Endodermal cell (in vitro differentiated cells): ENCODE measurements at regions not wholly inside any gene's neighbourhood (a gene's known extent, or its start where the extent isn't known, plus 50 kb on each side); places are given as distances from the start of the nearest gene placed in this dataset.

Experiments
- DNase-seq: peaks from one replicate; pipeline ENCODE4 v3.0.0-alpha.2; 2017
- H3K27ac ChIP-seq: 2 replicates; pipeline ENCODE4 v1.5.1; 2013; ENCODE audit warnings: mild to moderate bottlenecking, low read depth, low read length, moderate library complexity
- H3K27me3 ChIP-seq: 2 replicates; pipeline ENCODE4 v1.6.1; 2013; ENCODE audit warnings: mild to moderate bottlenecking, low read length, moderate library complexity; ENCODE audit not compliant: insufficient read depth, control insufficient read depth, poor library complexity, severe bottlenecking
- H3K36me3 ChIP-seq: 2 replicates; pipeline ENCODE4 v1.7.0; 2013; ENCODE audit warnings: mild to moderate bottlenecking, low read length, moderate library complexity; ENCODE audit not compliant: control insufficient read depth, insufficient read depth
- H3K4me1 ChIP-seq: one replicate; pipeline ENCODE4 v1.7.0; 2013; ENCODE audit warnings: low read length; ENCODE audit not compliant: control insufficient read depth, insufficient read depth
- H3K4me3 ChIP-seq: 2 replicates; pipeline ENCODE4 v1.5.1; 2013; ENCODE audit warnings: mild to moderate bottlenecking, low read length, moderate library complexity
- H3K9ac ChIP-seq: 2 replicates; pipeline ENCODE4 v1.6.1; 2013; ENCODE audit warnings: mild to moderate bottlenecking, low read length, moderate library complexity; ENCODE audit not compliant: poor library complexity, severe bottlenecking; ENCODE audit errors: extremely low read depth
- H3K9me3 ChIP-seq: 2 replicates; pipeline ENCODE4 v1.6.1; 2013; ENCODE audit warnings: mild to moderate bottlenecking, low read length, moderate library complexity; ENCODE audit not compliant: control insufficient read depth
- H3K27ac Mint-ChIP-seq: 2 replicates; pipeline ENCODE4 v1.8.0; 2020; ENCODE audit warnings: mixed read lengths
- H3K27me3 Mint-ChIP-seq: 2 replicates; pipeline ENCODE4 v1.8.0; 2021; ENCODE audit warnings: mild to moderate bottlenecking, mixed read lengths; ENCODE audit not compliant: insufficient read depth
- H3K36me3 Mint-ChIP-seq: 2 replicates; pipeline ENCODE4 v1.8.0; 2020; ENCODE audit warnings: low read depth, mixed read lengths
- H3K4me1 Mint-ChIP-seq: 2 replicates; pipeline ENCODE4 v1.8.0; 2020; ENCODE audit warnings: mixed read lengths
- H3K4me3 Mint-ChIP-seq: 2 replicates; pipeline ENCODE4 v1.8.0; 2020; ENCODE audit warnings: mild to moderate bottlenecking, moderate library complexity, mixed read lengths
- H3K9me3 Mint-ChIP-seq: 2 replicates; pipeline ENCODE4 v1.8.0; 2020; ENCODE audit warnings: mild to moderate bottlenecking, mixed read lengths
- CTCF ChIP-seq: fragments of 200-600 bp; sonication (generic); conservative IDR thresholded peaks from 2 replicates; pipeline ENCODE4 v1.5.0; 2021; ENCODE audit warnings: antibody characterized with exemption, mild to moderate bottlenecking
- WGBS, 2 experiments: methylation state at CpG; one replicate each; pipeline versions ENCODE4 v1.1.5 to v1.1.7; 2013; ENCODE audit warnings: missing lambda C conversion rate in 2 of 2, mixed read lengths in 1 of 2; ENCODE audit not compliant: insufficient coverage in 1 of 2, insufficient read length in 1 of 2; 5-methylcytosine and 5-hydroxymethylcytosine counted together

- Mint-ChIP-seq H3K27ac (no peak overlapping the region), H3K9me3 (peaks cover 6% of the 10 kb centered on the region), H3K4me3 (no peak overlapping the region), H3K36me3 (no peaks in the 10 kb centered on the region), H3K27me3 (peaks cover 23% of the 10 kb centered on the region), H3K4me1 (no peaks in the 10 kb centered on the region)
- H3K4me1 ChIP-seq: no peaks in the 10 kb centered on the region
- no peak for TF ChIP-seq CTCF
- H3K27me3 ChIP-seq: peaks cover 16% of the 10 kb centered on the region
- H3K27ac ChIP-seq: no peak overlapping the region
- peaks cover 22% of the 10 kb centered on the region for H3K9me3 ChIP-seq
- WGBS, 2 experiments: 93% methylated on average over 29 of the region's 29 CpGs
- H3K4me3 ChIP-seq: no peak overlapping the region
- DNase-seq: peak; percentile 30
- H3K36me3 ChIP-seq: no peaks in the 10 kb centered on the region
- no peak overlapping the region for H3K9ac ChIP-seq
Measured at GRCh38 chr2:239869272-239870155, 155.6 kb downstream of the NDUFA10 start.

GRCh38 chr2:239868556-239869181 lies 156.5 kb downstream of the NDUFA10 start:
- no peak overlapping the region for H3K4me3 ChIP-seq
- H3K4me1 ChIP-seq: no peaks in the 10 kb centered on the region
- peaks cover 24% of the 10 kb centered on the region for H3K27me3 ChIP-seq
- H3K36me3 Mint-ChIP-seq: no peaks in the 10 kb centered on the region
- H3K4me3 Mint-ChIP-seq: no peak overlapping the region
- WGBS, 2 experiments: 81 to 85% methylated on average over 2 to 4 of the region's 4 CpGs
- no peak for TF ChIP-seq CTCF
- H3K27me3 Mint-ChIP-seq: peaks cover 24% of the 10 kb centered on the region
- no peak overlapping the region for H3K27ac Mint-ChIP-seq
- H3K36me3 ChIP-seq: no peaks in the 10 kb centered on the region
- no peak for DNase-seq
- H3K27ac ChIP-seq: no peak overlapping the region
- no peaks in the 10 kb centered on the region for H3K4me1 Mint-ChIP-seq
- H3K9me3 Mint-ChIP-seq: no peaks in the 10 kb centered on the region
- H3K9me3 ChIP-seq: peaks cover 22% of the 10 kb centered on the region
- no peak overlapping the region for H3K9ac ChIP-seq

- 88 to 100% methylated on average over 1 to 3 of the region's 3 CpGs for WGBS, 2 experiments
- Histone ChIP-seq H3K36me3 (no peaks in the 10 kb centered on the region), H3K4me3 (no peak overlapping the region), H3K9me3 (peaks cover 22% of the 10 kb centered on the region), H3K27ac (no peak overlapping the region), H3K4me1 (no peaks in the 10 kb centered on the region), H3K27me3 (peaks cover 36% of the 10 kb centered on the region), H3K9ac (no peak overlapping the region)
- H3K27me3 Mint-ChIP-seq: peaks cover 35% of the 10 kb centered on the region
- DNase-seq: no peak
- no peak overlapping the region for H3K4me3 Mint-ChIP-seq
- no peaks in the 10 kb centered on the region for H3K36me3 Mint-ChIP-seq
- no peaks in the 10 kb centered on the region for H3K9me3 Mint-ChIP-seq
- H3K27ac Mint-ChIP-seq: no peak overlapping the region
- no peak for TF ChIP-seq CTCF
- peaks cover 12% of the 10 kb centered on the region for H3K4me1 Mint-ChIP-seq
Measured at GRCh38 chr2:239866778-239867177, 158.4 kb downstream of the NDUFA10 start.
